HepG2 (cell line): ENCODE measurements at regions not wholly inside any gene's neighbourhood (a gene's known extent, or its start where the extent isn't known, plus 50 kb on each side); places are given as distances from the start of the nearest gene placed in this dataset.

Experiments used
- BRCA1 ChIP-seq: sonication (generic); formaldehyde crosslinking; IDR thresholded peaks from 2 replicates; pipeline ENCODE4 v1.4.0; 2020; ENCODE audit warnings: missing genetic modification reagents
- CENPT ChIP-seq: sonication (generic); formaldehyde crosslinking; IDR thresholded peaks from 2 replicates; pipeline ENCODE4 v1.8.0; 2022; ENCODE audit warnings: low read depth, mild to moderate bottlenecking, moderate library complexity, missing genetic modification reagents
- CHD4 ChIP-seq: fragments of 200-600 bp; sonication (generic); IDR thresholded peaks from 2 replicates; pipeline ENCODE4 v1.7.0; 2017; ENCODE audit warnings: mild to moderate bottlenecking, low read length, borderline replicate concordance
- ELF3 ChIP-seq: IDR thresholded peaks from 2 replicates; pipeline ENCODE4 v1.6.1; 2016; ENCODE audit warnings: missing genetic modification reagents, missing compliant biosample characterization
- EP300 ChIP-seq, 3 experiments: sonication (generic) in 1 of 3; formaldehyde crosslinking in 1 of 3; IDR thresholded peaks; 2 replicates each; pipeline versions ENCODE4 v1.5.1 to v1.6.1; 2011 to 2020; ENCODE audit warnings: low read depth in 2 of 3, low read length in 2 of 3, borderline replicate concordance in 1 of 3, improper control_type of control experiment in 1 of 3, mild to moderate bottlenecking in 1 of 3, missing genetic modification reagents in 1 of 3, moderate library complexity in 1 of 3
- NFKBIZ ChIP-seq: IDR thresholded peaks from 2 replicates; pipeline ENCODE4 v1.6.1; 2018; ENCODE audit warnings: missing genetic modification reagents, missing compliant biosample characterization
- PCBP1 ChIP-seq: fragments of 200-400 bp; formaldehyde crosslinking; IDR thresholded peaks from 2 replicates; pipeline ENCODE4 v1.6.1; 2017; ENCODE audit warnings: mild to moderate bottlenecking, low read depth, low read length, borderline replicate concordance
- RELA ChIP-seq: sonication (generic); formaldehyde crosslinking; IDR thresholded peaks from 2 replicates; pipeline ENCODE4 v1.4.0; 2020; ENCODE audit warnings: missing genetic modification reagents
- REPIN1 ChIP-seq: sonication (generic); formaldehyde crosslinking; IDR thresholded peaks from 2 replicates; pipeline ENCODE4 v1.8.0; 2022; ENCODE audit warnings: missing genetic modification reagents, low read depth, mild to moderate bottlenecking, borderline replicate concordance
- SNAI1 ChIP-seq: sonication (generic); formaldehyde crosslinking; IDR thresholded peaks from 2 replicates; pipeline ENCODE4 v1.5.0; 2020; ENCODE audit warnings: mild to moderate bottlenecking, missing genetic modification reagents, borderline replicate concordance
- SRSF1 ChIP-seq: fragments of 200-400 bp; formaldehyde crosslinking; optimal IDR thresholded peaks from 2 replicates; pipeline ENCODE3; 2017; ENCODE audit warnings: mild to moderate bottlenecking, low read depth, low read length, moderate library complexity
- U2AF1 ChIP-seq: fragments of 200-400 bp; formaldehyde crosslinking; optimal IDR thresholded peaks from 2 replicates; pipeline ENCODE3; 2017; ENCODE audit warnings: mild to moderate bottlenecking, low read depth, low read length
- ZBTB7A ChIP-seq: sonication (generic); formaldehyde crosslinking; IDR thresholded peaks from 2 replicates; pipeline ENCODE4 v1.8.0; 2022; ENCODE audit warnings: mild to moderate bottlenecking, missing genetic modification reagents
- ZNF224 ChIP-seq: sonication (generic); formaldehyde crosslinking; IDR thresholded peaks from 2 replicates; pipeline ENCODE4 v1.5.0; 2020; ENCODE audit warnings: mild to moderate bottlenecking, missing genetic modification reagents
- ZNF282 ChIP-seq: fragments of 450-650 bp; IDR thresholded peaks from 2 replicates; pipeline ENCODE4 v1.6.1; 2018; ENCODE audit not compliant: partially characterized antibody
- ZNF337 ChIP-seq: sonication (generic); formaldehyde crosslinking; IDR thresholded peaks from 2 replicates; pipeline ENCODE4 v1.5.1; 2020; ENCODE audit warnings: missing genetic modification reagents, low read depth, mild to moderate bottlenecking, borderline replicate concordance
- ZNF549 ChIP-seq: sonication (generic); formaldehyde crosslinking; IDR thresholded peaks from 2 replicates; pipeline ENCODE4 v1.5.0; 2020; ENCODE audit warnings: missing genetic modification reagents
- ZNF557 ChIP-seq: sonication (generic); formaldehyde crosslinking; IDR thresholded peaks from 2 replicates; pipeline ENCODE4 v1.4.0; 2020; ENCODE audit warnings: missing genetic modification reagents
- ZNF720 ChIP-seq: sonication (generic); formaldehyde crosslinking; IDR thresholded peaks from 2 replicates; pipeline ENCODE4 v1.4.0; 2020; ENCODE audit warnings: missing genetic modification reagents
- ZSCAN20 ChIP-seq: sonication (generic); formaldehyde crosslinking; IDR thresholded peaks from 2 replicates; pipeline ENCODE4 v1.4.0; 2020; ENCODE audit warnings: missing genetic modification reagents, mild to moderate bottlenecking, borderline replicate concordance
- TF ChIP-seq, protein P1 (sequence below): sonication (generic); formaldehyde crosslinking; IDR thresholded peaks from 2 replicates; pipeline ENCODE4 v1.4.0; 2020; ENCODE audit warnings: missing genetic modification reagents, borderline replicate concordance
- TF ChIP-seq, protein P2 (sequence below): sonication (generic); formaldehyde crosslinking; IDR thresholded peaks from 2 replicates; pipeline ENCODE4 v1.4.0; 2020; ENCODE audit warnings: missing genetic modification reagents
- TF ChIP-seq, protein P3 (sequence below): sonication (generic); formaldehyde crosslinking; IDR thresholded peaks from 2 replicates; pipeline ENCODE4 v1.4.0; 2020; ENCODE audit warnings: mild to moderate bottlenecking, low read depth, missing genetic modification reagents
- TF ChIP-seq, protein P4 (sequence below): sonication (generic); formaldehyde crosslinking; IDR thresholded peaks from 2 replicates; pipeline ENCODE4 v1.4.0; 2020; ENCODE audit warnings: missing genetic modification reagents
- TF ChIP-seq, protein P5 (sequence below): sonication (generic); formaldehyde crosslinking; IDR thresholded peaks from 2 replicates; pipeline ENCODE4 v1.9.0; 2022; ENCODE audit warnings: low read depth, missing genetic modification reagents

DNA sequence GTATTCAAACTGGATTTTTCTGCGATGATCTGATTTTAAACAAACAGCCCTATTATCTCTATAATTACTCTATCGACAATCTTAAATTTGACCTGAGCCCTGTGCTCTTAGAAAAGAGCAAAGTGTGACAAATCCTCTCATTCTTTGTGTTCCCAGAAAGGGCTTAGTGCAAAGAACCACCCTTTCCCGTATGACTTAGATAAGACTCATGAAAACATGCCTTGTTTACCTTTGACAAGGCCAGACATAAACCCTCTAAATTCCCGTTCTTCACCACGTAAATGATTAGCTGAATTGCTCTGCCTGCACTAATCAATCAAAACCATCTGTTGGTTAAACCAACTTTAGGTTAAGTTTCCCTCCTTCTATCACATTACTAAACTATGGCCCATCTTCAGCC lies 285.7 kb upstream of the SEL1L start (continued):
- TF ChIP-seq, protein P1, sequence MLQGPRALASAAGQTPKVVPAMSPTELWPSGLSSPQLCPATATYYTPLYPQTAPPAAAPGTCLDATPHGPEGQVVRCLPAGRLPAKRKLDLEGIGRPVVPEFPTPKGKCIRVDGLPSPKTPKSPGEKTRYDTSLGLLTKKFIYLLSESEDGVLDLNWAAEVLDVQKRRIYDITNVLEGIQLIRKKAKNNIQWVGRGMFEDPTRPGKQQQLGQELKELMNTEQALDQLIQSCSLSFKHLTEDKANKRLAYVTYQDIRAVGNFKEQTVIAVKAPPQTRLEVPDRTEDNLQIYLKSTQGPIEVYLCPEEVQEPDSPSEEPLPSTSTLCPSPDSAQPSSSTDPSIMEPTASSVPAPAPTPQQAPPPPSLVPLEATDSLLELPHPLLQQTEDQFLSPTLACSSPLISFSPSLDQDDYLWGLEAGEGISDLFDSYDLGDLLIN (CRISPR knock-in tag), result no peak
- TF ChIP-seq ZNF720 (no peak), ZNF337 (CRISPR knock-in tag) (no peak), RELA (CRISPR knock-in tag) (no peak), PCBP1 (no peak), REPIN1 (CRISPR knock-in tag) (no peak), EP300 (IDR thresholded peaks at IDR 0.05; ENCODE audit: low read depth in 2 of 2, low read length in 2 of 2) (no peak), EP300 (CRISPR knock-in tag; IDR thresholded peaks at IDR 0.05; ENCODE audit: borderline replicate concordance) (peak; percentile 62; the same call in 1 of the 2 replicates), ZNF557 (CRISPR knock-in tag) (no peak), CENPT (no peak), ELF3 (no peak), ZNF282 (no peak), BRCA1 (CRISPR knock-in tag) (no peak), SRSF1 (no peak), SNAI1 (CRISPR knock-in tag) (no peak), ZBTB7A (CRISPR knock-in tag) (no peak), CHD4 (no peak), ZNF549 (CRISPR knock-in tag) (no peak), NFKBIZ (CRISPR knock-in tag) (0 out of 2 replicates have a peak, but pooled peaks have one; percentile 56), U2AF1 (no peak), ZNF224 (no peak), ZSCAN20 (CRISPR knock-in tag) (no peak)
- TF ChIP-seq, protein P2, sequence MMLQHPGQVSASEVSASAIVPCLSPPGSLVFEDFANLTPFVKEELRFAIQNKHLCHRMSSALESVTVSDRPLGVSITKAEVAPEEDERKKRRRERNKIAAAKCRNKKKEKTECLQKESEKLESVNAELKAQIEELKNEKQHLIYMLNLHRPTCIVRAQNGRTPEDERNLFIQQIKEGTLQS (CRISPR knock-in tag), result no peak
- TF ChIP-seq, protein P3, sequence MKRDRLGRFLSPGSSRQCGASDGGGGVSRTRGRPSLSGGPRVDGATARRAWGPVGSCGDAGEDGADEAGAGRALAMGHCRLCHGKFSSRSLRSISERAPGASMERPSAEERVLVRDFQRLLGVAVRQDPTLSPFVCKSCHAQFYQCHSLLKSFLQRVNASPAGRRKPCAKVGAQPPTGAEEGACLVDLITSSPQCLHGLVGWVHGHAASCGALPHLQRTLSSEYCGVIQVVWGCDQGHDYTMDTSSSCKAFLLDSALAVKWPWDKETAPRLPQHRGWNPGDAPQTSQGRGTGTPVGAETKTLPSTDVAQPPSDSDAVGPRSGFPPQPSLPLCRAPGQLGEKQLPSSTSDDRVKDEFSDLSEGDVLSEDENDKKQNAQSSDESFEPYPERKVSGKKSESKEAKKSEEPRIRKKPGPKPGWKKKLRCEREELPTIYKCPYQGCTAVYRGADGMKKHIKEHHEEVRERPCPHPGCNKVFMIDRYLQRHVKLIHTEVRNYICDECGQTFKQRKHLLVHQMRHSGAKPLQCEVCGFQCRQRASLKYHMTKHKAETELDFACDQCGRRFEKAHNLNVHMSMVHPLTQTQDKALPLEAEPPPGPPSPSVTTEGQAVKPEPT (CRISPR knock-in tag), result no peak
- TF ChIP-seq, protein P4, sequence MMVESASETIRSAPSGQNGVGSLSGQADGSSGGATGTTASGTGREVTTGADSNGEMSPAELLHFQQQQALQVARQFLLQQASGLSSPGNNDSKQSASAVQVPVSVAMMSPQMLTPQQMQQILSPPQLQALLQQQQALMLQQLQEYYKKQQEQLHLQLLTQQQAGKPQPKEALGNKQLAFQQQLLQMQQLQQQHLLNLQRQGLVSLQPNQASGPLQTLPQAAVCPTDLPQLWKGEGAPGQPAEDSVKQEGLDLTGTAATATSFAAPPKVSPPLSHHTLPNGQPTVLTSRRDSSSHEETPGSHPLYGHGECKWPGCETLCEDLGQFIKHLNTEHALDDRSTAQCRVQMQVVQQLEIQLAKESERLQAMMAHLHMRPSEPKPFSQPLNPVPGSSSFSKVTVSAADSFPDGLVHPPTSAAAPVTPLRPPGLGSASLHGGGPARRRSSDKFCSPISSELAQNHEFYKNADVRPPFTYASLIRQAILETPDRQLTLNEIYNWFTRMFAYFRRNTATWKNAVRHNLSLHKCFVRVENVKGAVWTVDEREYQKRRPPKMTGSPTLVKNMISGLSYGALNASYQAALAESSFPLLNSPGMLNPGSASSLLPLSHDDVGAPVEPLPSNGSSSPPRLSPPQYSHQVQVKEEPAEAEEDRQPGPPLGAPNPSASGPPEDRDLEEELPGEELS (CRISPR knock-in tag), result no peak
- TF ChIP-seq, protein P5, sequence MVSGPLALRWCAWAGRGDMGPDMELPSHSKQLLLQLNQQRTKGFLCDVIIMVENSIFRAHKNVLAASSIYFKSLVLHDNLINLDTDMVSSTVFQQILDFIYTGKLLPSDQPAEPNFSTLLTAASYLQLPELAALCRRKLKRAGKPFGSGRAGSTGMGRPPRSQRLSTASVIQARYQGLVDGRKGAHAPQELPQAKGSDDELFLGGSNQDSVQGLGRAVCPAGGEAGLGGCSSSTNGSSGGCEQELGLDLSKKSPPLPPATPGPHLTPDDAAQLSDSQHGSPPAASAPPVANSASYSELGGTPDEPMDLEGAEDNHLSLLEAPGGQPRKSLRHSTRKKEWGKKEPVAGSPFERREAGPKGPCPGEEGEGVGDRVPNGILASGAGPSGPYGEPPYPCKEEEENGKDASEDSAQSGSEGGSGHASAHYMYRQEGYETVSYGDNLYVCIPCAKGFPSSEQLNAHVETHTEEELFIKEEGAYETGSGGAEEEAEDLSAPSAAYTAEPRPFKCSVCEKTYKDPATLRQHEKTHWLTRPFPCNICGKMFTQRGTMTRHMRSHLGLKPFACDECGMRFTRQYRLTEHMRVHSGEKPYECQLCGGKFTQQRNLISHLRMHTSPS (CRISPR knock-in tag), result no peak
